ENCODE measurements at regions not wholly inside any gene's neighbourhood (a gene's known extent, or its start where the extent isn't known, plus 50 kb on each side); places are given as distances from the start of the nearest gene placed in this dataset.

- DNase-seq: no peak
- peaks cover 10% of the 10 kb centered on the region for H3K27me3 Mint-ChIP-seq
- H3K4me1 Mint-ChIP-seq: no peaks in the 10 kb centered on the region
- no peaks in the 10 kb centered on the region for H3K36me3 Mint-ChIP-seq (ENCODE audit: low read depth)
- ChIA-PET POLR2A (no interaction called here), CTCF (no interaction called here)
- H3K27ac Mint-ChIP-seq: no peak overlapping the region
- H3K9me3 Mint-ChIP-seq: no peaks in the 10 kb centered on the region
- no peak overlapping the region for H3K4me3 Mint-ChIP-seq
Observed at GRCh38 chr14:76636602-76637001, 124.7 kb upstream of the VASH1 start.

DNA sequence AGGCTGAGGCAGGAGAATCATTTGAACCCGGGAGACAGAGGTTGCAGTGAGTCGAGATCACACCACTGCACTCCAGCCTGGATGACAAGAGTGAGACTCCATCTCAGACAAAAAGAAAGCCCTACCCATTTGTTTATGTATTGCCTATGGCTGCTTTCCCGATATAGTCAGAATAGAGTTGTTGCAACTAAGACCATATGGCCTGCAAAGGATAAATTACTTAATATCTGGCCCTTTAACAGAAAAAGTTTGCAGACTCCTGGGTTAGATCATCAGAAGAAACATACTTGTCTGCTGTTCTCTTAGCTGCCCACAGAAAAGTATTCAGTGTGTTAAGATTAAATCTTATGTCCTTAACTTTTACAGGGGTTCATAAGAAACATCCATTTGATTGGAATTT, 122.4 kb upstream of the VASH1 start:
- H3K9me3 Mint-ChIP-seq: no peaks in the 10 kb centered on the region
- no peak for DNase-seq
- H3K36me3 Mint-ChIP-seq (ENCODE audit: low read depth): no peaks in the 10 kb centered on the region
- H3K4me1 Mint-ChIP-seq: no peaks in the 10 kb centered on the region
- no peak overlapping the region for H3K27ac Mint-ChIP-seq
- H3K4me3 Mint-ChIP-seq: no peak overlapping the region
- ChIA-PET POLR2A (no interaction called here), CTCF (no interaction called here)
- H3K27me3 Mint-ChIP-seq: peaks cover 10% of the 10 kb centered on the region

DNA sequence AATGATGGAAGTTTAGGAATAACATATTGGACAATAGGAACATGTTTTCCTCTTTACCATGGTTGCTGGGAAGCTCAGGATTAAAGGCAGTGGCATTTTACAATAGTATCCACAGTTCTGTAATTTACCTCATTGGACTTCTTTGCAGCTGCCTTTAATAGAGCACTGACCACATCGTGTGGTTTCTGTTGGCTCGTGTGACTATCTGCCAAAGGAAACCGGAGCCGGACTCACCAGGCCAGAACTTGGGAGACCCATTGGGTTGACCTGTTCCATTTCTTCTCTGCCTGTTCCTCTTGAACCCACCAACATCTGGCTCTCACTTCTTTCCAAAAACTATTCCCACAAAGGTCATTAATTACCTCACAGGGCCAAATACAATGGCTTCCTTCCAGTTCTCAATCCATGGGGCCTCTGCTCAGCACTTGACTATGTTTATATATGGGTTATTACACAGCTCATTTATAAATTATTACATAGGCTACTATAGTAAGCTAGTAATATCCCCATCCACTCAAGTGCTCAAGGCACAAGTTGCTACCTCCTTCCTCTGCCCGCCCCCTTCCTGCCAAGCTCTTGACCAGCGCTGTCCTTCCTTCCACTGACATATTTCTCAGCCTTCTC, 121.5 kb upstream of the VASH1 start:
- Mint-ChIP-seq H3K4me1 (no peaks in the 10 kb centered on the region), H3K27me3 (peaks cover 10% of the 10 kb centered on the region), H3K4me3 (no peak overlapping the region), H3K27ac (no peak overlapping the region), H3K36me3 (ENCODE audit: low read depth) (no peaks in the 10 kb centered on the region), H3K9me3 (no peaks in the 10 kb centered on the region)
- no peak for DNase-seq
- ChIA-PET POLR2A (interaction anchor here (0.6 kb wide), 1 partner anchor 411 kb away, joined by 3 read pairs; no protein-coding TSS in a partner anchor), CTCF (no interaction called here)

GRCh38 chr14:76640923-76641395, 120.3 kb upstream of the VASH1 start:
- no peak overlapping the region for H3K27ac Mint-ChIP-seq
- CTCF ChIA-PET: no interaction called here

DNA sequence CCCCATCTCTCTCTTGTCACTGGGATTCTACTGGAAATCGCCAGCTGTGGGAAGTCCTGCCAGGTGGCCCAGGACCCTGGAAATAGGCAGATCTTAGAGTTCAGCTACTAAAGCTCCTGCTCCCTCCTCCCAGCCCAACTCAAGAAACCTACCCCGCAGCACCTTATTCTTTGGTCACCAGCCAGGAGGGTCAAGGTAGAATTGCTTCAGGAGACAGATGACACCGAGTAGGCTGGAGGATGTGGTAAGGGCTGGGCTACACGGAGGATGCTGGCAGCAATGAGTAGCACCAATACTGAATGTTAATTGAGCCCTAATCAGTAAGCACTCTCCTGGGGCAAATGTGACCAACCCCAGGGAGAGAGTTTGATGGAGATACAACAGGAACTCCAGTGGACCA, 119.7 kb upstream of the VASH1 start:
- H3K4me3 Mint-ChIP-seq: no peak overlapping the region
- CTCF ChIA-PET: interaction anchor here (0.7 kb wide), 1 partner anchor 169 kb away, joined by 3 read pairs; no protein-coding TSS in a partner anchor

More at GRCh38 chr14:76640923-76641395, 120.3 kb upstream of the VASH1 start:
- DNase-seq: no peak
- Mint-ChIP-seq H3K36me3 (ENCODE audit: low read depth) (no peaks in the 10 kb centered on the region), H3K4me3 (no peak overlapping the region), H3K27me3 (peaks cover 10% of the 10 kb centered on the region), H3K9me3 (no peaks in the 10 kb centered on the region), H3K4me1 (no peaks in the 10 kb centered on the region)
- POLR2A ChIA-PET: no interaction called here

DNA sequence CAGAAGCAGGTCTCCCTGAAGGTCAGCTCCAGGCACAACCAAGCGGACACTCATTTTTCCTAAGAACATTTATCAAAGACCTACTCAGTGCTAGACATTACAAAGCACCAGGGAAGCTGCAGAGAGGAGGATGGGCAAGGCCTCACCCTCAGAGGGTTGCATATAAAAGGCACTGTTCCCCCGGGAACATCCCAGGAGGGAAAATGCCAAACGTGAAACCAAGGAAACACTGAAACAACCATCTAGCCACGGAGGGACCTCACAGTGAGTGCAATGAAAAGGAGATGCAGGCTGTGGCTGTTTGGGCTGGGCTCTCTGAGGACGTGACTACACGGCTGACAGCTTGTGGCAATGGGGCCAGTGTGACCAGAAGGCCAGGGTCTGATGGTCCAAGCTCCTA, 117.4 kb upstream of the VASH1 start:
- no peaks in the 10 kb centered on the region for H3K9me3 Mint-ChIP-seq
- H3K4me3 Mint-ChIP-seq: no peak overlapping the region
- CTCF ChIA-PET: no interaction called here
- peaks cover 8% of the 10 kb centered on the region for H3K27me3 Mint-ChIP-seq
- no peak overlapping the region for H3K27ac Mint-ChIP-seq
- no peaks in the 10 kb centered on the region for H3K36me3 Mint-ChIP-seq (ENCODE audit: low read depth)
- no peaks in the 10 kb centered on the region for H3K4me1 Mint-ChIP-seq
- POLR2A ChIA-PET: no interaction called here
- no peak for DNase-seq

More for the DNA sequence above, 119.7 kb upstream of the VASH1 start:
- H3K4me1 Mint-ChIP-seq: no peaks in the 10 kb centered on the region
- H3K27me3 Mint-ChIP-seq: peaks cover 11% of the 10 kb centered on the region
- H3K36me3 Mint-ChIP-seq (ENCODE audit: low read depth): no peaks in the 10 kb centered on the region
- no peak overlapping the region for H3K27ac Mint-ChIP-seq
- H3K9me3 Mint-ChIP-seq: no peaks in the 10 kb centered on the region
- POLR2A ChIA-PET: no interaction called here
- DNase-seq: no peak

DNA sequence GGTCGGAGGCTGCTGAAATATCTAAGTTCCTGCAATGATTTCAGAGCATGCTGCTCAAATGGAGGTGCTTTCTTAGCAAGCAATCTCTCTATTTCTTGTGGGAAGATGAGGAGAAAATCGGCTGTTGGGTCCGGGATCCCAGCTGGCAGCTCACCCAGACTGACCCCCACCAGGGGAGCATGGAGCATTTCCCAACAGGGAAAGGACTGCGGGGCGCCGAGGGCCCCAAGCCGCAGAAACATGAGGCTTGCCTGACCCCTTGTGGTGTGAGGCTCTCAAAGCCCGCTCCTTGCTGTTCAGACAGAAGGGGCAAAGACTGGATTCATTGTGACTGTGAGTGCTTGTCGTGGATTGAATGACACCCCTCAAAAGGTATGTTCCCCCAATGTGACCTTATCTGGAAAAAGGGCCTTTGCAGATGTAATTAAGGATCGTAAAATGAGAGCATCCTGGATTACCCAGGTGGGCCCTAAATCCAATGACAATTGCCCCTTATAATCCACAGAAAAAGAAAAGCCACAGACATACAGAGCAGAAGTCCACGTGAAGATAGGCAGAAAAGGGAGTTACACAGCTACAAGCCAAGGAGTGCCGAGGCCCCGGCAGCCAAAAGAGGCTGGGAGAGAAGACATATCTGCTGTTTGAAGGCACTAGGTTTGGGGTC, 116.3 kb upstream of the VASH1 start:
- H3K27ac Mint-ChIP-seq: no peak overlapping the region
- no peaks in the 10 kb centered on the region for H3K36me3 Mint-ChIP-seq (ENCODE audit: low read depth)
- no peak overlapping the region for H3K4me3 Mint-ChIP-seq
- H3K9me3 Mint-ChIP-seq: no peaks in the 10 kb centered on the region
- H3K4me1 Mint-ChIP-seq: no peaks in the 10 kb centered on the region
- CTCF ChIA-PET: interaction anchor here (2.4 kb wide), 1 partner anchor 189 kb away, joined by 8 read pairs; no protein-coding TSS in a partner anchor
- POLR2A ChIA-PET: no interaction called here
- DNase-seq: no peak
- peaks cover 8% of the 10 kb centered on the region for H3K27me3 Mint-ChIP-seq

- Mint-ChIP-seq H3K27me3 (peaks cover 2% of the 10 kb centered on the region), H3K4me3 (no peak overlapping the region), H3K36me3 (ENCODE audit: low read depth) (no peaks in the 10 kb centered on the region), H3K9me3 (no peaks in the 10 kb centered on the region), H3K4me1 (no peaks in the 10 kb centered on the region), H3K27ac (no peak overlapping the region)
- DNase-seq: no peak
- ChIA-PET CTCF (interaction anchor here (0.7 to 1.7 kb wide), 4 partner anchors 15 to 747 kb away, joined by 3 to 4 read pairs (median 4); no protein-coding TSS in a partner anchor), POLR2A (no interaction called here)
Observed at GRCh38 chr14:76647697-76648298, 113.5 kb upstream of the VASH1 start.

DNA sequence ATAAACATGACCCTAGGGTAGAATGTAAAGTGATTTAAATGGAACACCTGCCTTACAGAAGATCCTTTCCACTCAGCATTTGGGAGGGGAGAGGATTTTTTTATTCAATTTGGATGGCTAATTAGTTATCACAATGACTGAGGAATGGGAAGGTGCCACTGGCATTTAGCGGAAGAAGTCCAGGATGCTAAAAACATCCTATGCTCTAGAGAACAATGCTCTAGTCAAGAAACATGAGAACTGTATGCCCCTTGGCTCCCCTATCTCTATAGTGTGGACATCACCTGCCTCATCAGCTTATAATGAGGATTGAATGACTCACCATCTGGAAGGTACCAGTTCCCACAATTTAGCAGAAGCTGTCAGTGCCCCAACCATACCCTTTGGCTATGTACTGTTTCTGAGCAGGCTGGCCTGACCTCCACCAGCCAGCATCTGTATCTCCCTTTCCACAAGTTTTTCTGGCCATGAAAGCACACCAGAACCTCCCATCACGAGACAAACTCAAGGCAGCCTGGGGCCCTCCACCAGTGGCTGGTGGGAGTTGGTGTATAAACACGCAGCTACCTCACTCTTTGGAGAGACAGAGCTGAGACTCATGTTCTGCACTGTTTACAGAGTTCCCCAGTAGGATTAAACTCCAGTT, 109.7 kb upstream of the VASH1 start:
- H3K4me1 Mint-ChIP-seq: no peaks in the 10 kb centered on the region
- peaks cover 2% of the 10 kb centered on the region for H3K27me3 Mint-ChIP-seq
- no peak overlapping the region for H3K27ac Mint-ChIP-seq
- no peak overlapping the region for H3K4me3 Mint-ChIP-seq
- ChIA-PET POLR2A (no interaction called here), CTCF (interaction anchor here (0.9 kb wide), 1 partner anchor 8 kb away, joined by 3 read pairs; no protein-coding TSS in a partner anchor)
- H3K9me3 Mint-ChIP-seq: no peaks in the 10 kb centered on the region
- DNase-seq: no peak
- no peaks in the 10 kb centered on the region for H3K36me3 Mint-ChIP-seq (ENCODE audit: low read depth)

DNA sequence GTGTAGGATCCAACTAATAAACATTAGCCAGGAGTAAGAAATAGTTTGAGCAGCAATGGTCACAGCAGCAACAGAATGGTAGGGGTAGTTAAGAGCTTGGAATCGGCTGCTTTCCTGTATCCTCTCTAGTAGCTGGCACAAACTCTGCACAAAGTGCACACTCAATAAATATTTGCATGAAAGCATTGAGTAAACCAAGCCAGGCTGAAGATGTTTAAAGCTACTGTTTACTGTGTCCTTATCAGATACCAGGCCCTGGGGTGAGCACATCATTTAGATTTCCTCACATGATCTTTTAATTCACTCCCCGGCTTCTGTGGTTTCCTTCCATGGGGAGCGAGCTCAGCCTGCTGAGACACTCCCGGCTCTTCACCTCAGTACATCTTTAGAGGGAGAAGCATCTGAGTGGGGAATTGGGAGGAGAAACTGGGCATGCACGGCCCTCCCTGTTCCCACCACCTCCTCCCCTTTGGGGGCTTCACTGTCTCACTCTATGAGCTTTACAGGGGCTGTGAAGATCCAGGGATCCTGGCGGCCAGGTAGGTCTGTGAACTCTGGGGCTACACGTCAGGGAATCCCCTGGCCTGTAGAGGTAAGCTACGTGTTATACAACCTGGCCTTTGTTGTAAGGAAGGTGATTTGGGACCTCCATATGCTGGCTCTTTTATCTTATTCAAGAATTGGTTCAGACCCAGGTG, 107.2 kb upstream of the VASH1 start:
- ChIA-PET POLR2A (no interaction called here), CTCF (no interaction called here)
- H3K36me3 Mint-ChIP-seq (ENCODE audit: low read depth): no peaks in the 10 kb centered on the region
- peaks cover 12% of the 10 kb centered on the region for H3K9me3 Mint-ChIP-seq
- H3K4me3 Mint-ChIP-seq: no peak overlapping the region
- H3K4me1 Mint-ChIP-seq: no peaks in the 10 kb centered on the region
- DNase-seq: no peak
- H3K27ac Mint-ChIP-seq: no peak overlapping the region
- H3K27me3 Mint-ChIP-seq: peaks cover 2% of the 10 kb centered on the region

DNA sequence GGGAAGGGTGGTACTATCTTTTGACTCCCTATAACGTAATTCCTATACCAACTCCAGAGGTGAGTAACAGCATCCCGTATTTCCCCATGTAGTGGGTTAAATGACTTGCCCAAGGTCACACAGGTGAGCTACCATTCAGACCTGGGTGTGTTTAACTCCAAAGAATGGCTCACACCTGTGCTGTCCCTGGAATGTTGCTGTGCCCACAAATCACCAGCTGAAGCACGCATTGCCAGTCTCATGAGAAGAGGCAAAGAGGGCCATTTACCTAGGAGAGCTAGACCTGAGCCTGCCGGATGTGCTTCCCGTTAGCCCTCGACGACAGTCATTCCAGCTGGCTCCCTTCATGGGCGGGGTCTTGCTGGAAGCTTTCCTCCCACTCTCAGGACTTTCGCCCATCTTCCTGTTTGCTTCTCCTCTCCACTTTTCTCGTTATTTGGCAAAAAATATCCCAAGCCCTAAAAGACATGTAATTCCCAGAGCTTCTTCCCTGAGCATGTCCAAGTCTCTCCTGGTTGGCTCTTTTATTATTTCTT, 106.6 kb upstream of the VASH1 start:
- POLR2A ChIA-PET: no interaction called here
- no peak overlapping the region for H3K4me3 Mint-ChIP-seq
- H3K9me3 Mint-ChIP-seq: peaks cover 12% of the 10 kb centered on the region
- CTCF ChIA-PET: no interaction called here
- peaks cover 2% of the 10 kb centered on the region for H3K27me3 Mint-ChIP-seq
- H3K36me3 Mint-ChIP-seq (ENCODE audit: low read depth): no peaks in the 10 kb centered on the region
- H3K27ac Mint-ChIP-seq: no peak overlapping the region
- no peak for DNase-seq
- H3K4me1 Mint-ChIP-seq: no peaks in the 10 kb centered on the region

- Mint-ChIP-seq H3K9me3 (peaks cover 12% of the 10 kb centered on the region), H3K36me3 (ENCODE audit: low read depth) (no peaks in the 10 kb centered on the region), H3K27me3 (peaks cover 2% of the 10 kb centered on the region), H3K27ac (no peak overlapping the region), H3K4me3 (no peak overlapping the region), H3K4me1 (no peaks in the 10 kb centered on the region)
- ChIA-PET POLR2A (no interaction called here), CTCF (no interaction called here)
- DNase-seq: no peak
Observed at GRCh38 chr14:76655331-76655730, 105.9 kb upstream of the VASH1 start.

DNA sequence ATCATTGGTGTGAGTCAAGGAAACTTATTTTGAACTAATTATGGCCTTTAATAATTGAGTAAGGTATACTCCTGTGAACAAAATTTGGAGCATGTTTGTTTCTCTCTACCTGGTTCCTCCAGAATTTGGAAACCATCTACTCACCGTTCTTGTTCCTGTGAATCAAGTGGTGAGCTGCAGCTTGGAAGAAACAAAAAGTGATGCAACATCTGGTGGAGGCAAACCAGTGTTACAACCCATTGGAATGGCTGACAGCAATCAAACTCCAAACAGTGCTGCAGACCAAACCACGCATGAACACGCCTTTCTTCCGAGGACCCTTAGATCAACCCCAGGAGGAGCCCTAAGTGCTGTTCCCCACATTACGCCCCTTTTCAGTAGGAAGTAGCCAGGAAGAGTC, 104.7 kb upstream of the VASH1 start:
- ChIA-PET POLR2A (no interaction called here), CTCF (no interaction called here)
- peaks cover 12% of the 10 kb centered on the region for H3K9me3 Mint-ChIP-seq
- H3K4me3 Mint-ChIP-seq: no peak overlapping the region
- no peak for DNase-seq
- no peak overlapping the region for H3K27ac Mint-ChIP-seq
- peaks cover 5% of the 10 kb centered on the region for H3K27me3 Mint-ChIP-seq
- no peaks in the 10 kb centered on the region for H3K36me3 Mint-ChIP-seq (ENCODE audit: low read depth)
- H3K4me1 Mint-ChIP-seq: no peaks in the 10 kb centered on the region
